ENCODE measurements at regions not wholly inside any gene's neighbourhood (a gene's known extent, or its start where the extent isn't known, plus 50 kb on each side); places are given as distances from the start of the nearest gene placed in this dataset.

DNA sequence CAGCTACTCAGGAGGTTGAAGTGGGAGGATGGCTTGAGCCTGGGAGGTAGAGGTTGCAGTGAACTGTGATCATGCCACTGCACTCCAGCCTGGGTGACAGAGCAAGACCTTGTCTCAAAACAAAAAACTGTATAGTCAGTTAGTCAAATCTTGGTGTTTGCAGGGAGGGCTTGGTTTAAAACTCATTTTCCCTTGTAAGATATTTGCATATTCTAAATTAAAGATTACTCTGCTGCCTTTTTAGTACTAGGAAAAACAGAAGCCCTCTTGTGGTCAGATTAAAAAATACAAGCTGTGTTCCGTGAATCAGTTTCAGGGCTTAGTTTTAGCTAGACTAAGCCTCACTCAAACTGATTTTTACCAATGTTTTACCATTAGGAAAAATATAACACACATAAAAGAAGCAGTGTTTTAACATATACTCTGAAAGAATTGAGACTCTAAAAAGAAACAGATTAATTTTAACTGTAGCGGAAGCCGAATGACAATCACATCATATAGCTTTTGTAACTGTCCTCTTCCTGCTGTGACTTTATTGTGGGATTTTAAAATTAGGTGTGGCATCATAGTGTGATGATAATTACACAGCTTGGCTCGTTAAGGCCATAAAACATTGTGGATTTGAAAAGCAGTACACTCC is 84.9 kb upstream of the BASP1 start:
- DNase-seq, result peak; percentile 22

- no peak for DNase-seq
Observed at GRCh38 chr5:17135050-17135449, 82.4 kb upstream of the BASP1 start.

GRCh38 chr5:17143335-17143734 is 74.1 kb upstream of the BASP1 start:
- DNase-seq, result no peak

DNA sequence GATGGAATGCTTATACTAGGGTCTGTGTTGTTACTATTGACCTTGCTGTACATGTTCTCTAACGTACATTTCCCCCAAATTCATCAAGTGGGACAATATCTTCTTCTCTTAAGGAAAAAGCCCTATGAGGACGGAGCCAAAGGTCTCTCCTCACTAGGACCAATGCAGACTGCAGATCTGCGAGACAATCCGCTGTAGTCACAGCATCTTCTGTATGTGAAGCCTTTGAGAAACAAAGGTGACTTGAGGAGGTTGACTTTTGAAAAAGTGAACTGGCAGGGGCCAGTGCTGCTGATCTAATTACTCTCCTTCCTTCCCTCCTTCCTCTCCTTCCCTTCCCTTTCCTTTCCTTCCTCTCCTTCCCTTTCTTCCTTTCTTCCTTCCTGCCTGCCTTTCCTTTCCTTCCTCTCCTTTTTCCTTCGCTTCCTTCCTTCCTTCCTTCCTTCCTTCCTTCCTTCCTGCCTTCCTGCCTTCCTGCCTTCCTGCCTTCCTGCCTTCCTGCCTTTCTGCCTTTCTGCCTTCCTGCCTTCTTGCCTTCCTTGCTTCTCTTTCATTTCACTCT is 71.1 kb upstream of the BASP1 start:
- DNase-seq, result no peak

DNA sequence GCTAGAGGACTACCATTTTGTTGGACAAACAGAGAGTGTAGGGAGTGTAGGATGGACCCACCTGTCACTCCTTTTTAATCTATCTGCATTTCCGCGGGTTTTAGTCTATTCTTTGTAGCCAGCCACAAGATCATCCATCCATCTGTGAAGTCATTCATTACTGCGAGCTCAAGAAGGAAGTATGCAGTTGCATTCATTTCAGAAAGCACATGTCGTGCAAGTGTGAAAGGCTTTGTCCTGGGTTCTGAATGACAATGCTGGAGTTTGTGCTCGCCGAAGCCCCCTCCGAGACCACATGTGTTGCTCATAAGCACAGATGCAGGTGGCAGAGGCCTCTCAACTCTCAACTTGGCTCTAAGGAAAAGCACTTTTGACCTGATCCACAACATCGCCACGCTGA is 70.3 kb upstream of the BASP1 start:
- DNase-seq, result no peak

DNA sequence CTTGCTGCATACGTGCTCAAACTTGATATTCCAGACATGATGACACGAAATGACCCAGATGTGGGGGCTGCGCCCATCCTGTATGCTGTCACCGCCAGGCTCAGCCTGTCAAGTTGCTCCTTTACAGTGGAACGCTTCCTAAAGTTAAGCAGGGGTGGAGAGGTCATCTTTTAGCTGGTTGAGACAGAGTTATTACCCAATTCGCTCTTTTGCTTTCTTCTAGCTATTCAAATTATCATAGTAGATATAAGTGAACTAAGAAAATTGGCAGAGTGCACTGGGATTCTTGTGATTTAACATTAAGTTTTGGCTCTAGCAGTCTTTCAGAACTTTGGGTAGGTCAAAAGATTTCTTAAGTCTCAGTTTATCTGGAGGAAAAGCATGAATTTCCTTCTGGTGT is 69.8 kb upstream of the BASP1 start:
- DNase-seq, result no peak

DNA sequence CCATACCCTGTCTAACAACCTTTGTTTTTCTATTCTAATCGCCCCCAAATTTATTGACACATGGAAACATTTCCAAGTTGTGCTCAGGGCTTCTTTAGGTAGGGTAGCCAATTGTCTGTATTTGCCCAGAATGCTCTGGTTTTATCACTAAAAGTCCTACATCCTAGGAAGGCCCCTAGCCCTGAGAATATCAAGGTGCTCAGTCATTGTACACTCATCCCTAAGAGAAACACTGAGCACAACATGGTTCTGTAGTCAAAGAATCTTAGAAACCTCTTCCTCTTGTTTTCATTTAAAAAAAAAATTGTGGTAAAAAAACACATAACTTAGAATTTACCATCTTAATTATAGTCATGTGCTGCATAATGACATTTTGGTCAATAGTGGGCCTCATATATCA is 69.0 kb upstream of the BASP1 start:
- DNase-seq, result no peak

GRCh38 chr5:17149786-17150185 is 67.6 kb upstream of the BASP1 start:
- DNase-seq, result no peak

GRCh38 chr5:17150531-17150930 is 66.9 kb upstream of the BASP1 start:
- DNase-seq, result no peak

- no peak for DNase-seq
Observed at GRCh38 chr5:17151686-17152085, 65.7 kb upstream of the BASP1 start.

DNA sequence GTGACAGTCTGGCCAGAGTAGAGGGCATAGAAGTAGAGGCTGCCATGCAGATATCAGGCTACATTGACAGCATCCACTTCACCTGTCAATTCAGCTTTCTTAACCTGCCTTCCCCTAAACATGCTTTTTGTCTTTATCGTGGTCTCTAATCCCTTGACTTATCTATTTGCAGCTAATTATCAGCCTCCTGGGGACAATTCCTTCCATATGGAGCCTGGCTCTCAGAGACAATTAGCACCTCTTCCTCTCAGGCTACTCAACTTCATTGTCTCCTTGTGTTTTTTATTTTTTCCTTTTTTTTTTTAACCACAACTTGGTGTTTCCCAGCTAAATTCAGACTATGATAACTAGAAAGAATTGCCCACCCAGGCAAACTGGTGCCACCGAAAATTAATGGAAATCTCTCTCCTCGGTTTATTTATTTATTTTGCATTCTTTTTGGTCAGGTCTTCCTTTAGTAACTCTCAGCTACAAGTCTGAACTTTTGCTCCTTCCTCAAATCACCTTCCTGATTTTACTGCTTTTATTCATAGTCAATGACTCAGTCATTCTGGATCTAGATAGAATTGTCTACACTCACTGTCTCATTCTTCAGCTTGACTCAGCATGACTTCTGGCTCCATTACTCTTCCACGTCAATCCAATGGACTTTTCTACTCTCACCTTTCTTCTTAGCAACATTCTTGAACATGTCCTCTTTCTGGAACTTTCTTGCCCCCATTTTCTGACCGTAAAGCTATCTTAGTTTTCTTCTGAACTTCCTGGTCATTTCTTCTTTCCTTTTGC is 63.0 kb upstream of the BASP1 start:
- no peak for DNase-seq

- DNase-seq, result no peak
Observed at GRCh38 chr5:17156463-17156862, 61.0 kb upstream of the BASP1 start.

DNA sequence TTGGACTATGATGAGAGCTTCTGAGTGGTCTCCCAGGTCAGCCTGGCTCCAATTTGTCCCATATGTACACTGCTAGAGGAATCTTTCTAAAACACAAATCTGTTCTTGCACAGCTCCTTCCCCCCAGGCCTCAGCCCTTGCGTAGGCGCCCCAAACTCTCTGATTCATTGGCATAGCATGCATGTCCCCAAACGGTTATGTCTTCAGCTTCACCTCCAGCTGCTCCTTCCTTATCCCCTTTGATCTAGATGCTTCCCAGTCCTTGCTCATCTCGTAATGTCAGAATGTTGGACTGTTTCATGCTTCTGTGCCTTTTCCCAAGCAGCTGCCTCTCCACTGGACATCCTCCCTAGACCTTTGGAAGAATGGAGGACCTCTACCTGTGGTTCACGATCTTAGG is 60.1 kb upstream of the BASP1 start:
- no peak for DNase-seq

DNA sequence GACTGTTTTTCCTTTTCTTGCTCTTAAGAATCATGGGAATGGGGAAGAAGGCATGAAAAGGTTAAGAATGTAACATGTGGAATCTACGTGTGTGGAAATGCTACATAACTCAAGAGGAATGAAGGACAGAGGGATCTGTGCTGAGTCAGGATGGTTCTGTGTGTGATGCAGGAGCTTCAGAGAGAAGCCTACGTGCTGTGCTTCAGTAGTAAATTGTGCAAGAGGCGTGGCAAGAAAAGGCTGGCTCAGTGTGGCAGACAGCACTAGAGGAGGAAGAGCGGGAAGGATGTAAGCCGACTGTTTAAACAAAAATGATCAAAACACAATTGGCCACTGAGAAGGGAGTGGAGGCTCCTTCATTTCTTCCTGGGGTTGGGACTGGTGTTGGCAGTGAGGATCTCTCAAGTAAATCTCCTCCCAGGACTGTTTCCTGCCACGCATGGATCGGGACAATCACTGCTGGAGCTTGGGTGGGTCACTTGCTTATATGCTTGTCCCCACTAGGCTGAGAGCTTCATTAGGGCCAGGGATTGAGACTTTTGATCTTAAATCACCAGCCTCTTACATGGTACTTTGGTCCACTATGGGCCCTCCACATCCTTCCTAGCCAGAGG is 59.4 kb upstream of the BASP1 start:
- DNase-seq, result no peak

- DNase-seq, result no peak
Observed at GRCh38 chr5:17160756-17161040, 56.7 kb upstream of the BASP1 start.

GRCh38 chr5:17161662-17162061 is 55.8 kb upstream of the BASP1 start:
- no peak for DNase-seq

GRCh38 chr5:17163221-17163620 is 54.2 kb upstream of the BASP1 start:
- DNase-seq, result no peak

GRCh38 chr5:17167171-17167891 is 50.1 kb upstream of the BASP1 start:
- DNase-seq, result no peak

Measured in activated CD4-positive, alpha-beta T cell treated with anti-CD3 and anti-CD28 coated beads, Interleukin-10, Interleukin-2, amounts not matched to agents 100 ng/mL and 50 ng/mL, durations not matched to agents 16 hours and 8 hours (primary cell).